ENCODE measurements at regions not wholly inside any gene's neighbourhood (a gene's known extent, or its start where the extent isn't known, plus 50 kb on each side); places are given as distances from the start of the nearest gene placed in this dataset.

DNA sequence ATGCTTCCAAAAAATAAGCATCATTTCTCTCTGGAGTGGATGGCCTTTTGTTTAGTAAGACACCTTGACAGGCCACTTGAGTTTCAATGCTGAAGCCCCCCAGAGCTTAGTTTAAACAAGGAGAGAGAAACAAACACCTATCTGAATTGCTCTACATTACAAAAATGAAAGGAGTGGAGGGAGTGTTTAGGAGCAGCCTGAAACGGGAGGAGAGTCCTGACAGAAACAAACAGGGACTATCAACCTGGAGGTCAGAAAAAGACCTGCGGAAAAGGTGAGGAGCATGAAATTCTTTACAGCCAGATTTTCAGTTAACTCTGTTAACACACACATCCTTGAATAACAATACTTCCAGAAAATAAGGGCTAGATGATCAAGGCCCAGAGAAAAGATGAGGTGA, 126.2 kb downstream of the NR4A2 start:
- no peaks in the 10 kb centered on the region for H3K36me3 Mint-ChIP-seq (ENCODE audit: insufficient read depth, unreplicated experiment)
- H3K36me3 ChIP-seq (ENCODE audit: control insufficient read depth, insufficient read depth, low read length), result no peaks in the 10 kb centered on the region
- no peaks in the 10 kb centered on the region for H3K27me3 Mint-ChIP-seq (ENCODE audit: insufficient read depth, unreplicated experiment)
- no peaks in the 10 kb centered on the region for H3K9me3 ChIP-seq
- H3K27me3 ChIP-seq (replicated peaks; ENCODE audit: control insufficient read depth, insufficient read depth, low read length), result no peaks in the 10 kb centered on the region
- BruUV-seq (replicated peaks), result no TSS peak
- H3K4me1 ChIP-seq, result no peaks in the 10 kb centered on the region
- no peaks in the 10 kb centered on the region for H3K9me3 Mint-ChIP-seq (ENCODE audit: unreplicated experiment)
- no peaks in the 10 kb centered on the region for H3K4me1 Mint-ChIP-seq (ENCODE audit: low read depth, unreplicated experiment)
- intact Hi-C loops (cut with micrococcal nuclease; ENCODE audit: unreplicated experiment), result no loop called here
- no peak overlapping the region for H3K27ac Mint-ChIP-seq (ENCODE audit: unreplicated experiment)
- no peak for TF ChIP-seq CTCF (IDR thresholded peaks at IDR 0.05; ENCODE audit: insufficient read depth in 1 of 2, low read depth in 1 of 2, low read length in 1 of 2, severe bottlenecking in 1 of 2, unreplicated experiment in 1 of 2)
- ChIA-PET POLR2A (no interaction called here), CTCF (no interaction called here)
- H3K4me3 Mint-ChIP-seq (ENCODE audit: unreplicated experiment), result no peak overlapping the region
- DNase-seq, result no peak
- no peak overlapping the region for H3K4me3 ChIP-seq (ENCODE audit: low read depth, low read length)

- CTCF ChIA-PET, result no interaction called here
Measured at GRCh38 chr2:156199588-156199987, 132.9 kb downstream of the NR4A2 start.

DNA sequence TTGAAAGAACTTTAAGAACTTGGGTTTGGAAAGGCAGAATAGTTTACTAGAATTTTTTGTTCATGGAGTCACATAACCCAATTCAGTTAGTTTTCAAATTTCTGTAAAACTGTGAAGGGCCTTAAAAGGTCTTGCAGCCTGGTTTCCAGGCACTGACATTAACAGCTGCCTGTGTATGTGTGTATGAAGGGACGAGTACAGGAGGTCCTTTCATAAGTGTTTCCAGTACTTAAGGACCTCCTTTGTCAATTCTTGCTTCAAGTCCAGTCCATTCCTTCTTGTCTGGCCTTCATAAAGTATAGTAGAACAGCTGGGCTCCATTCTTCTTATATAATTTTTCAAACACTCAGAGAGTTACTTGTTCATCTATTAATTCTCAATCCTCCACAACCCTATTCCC, 136.5 kb downstream of the NR4A2 start:
- Histone ChIP-seq H3K4me1 (no peaks in the 10 kb centered on the region), H3K4me3 (ENCODE audit: low read depth, low read length) (no peak overlapping the region), H3K9me3 (no peaks in the 10 kb centered on the region), H3K27me3 (replicated peaks; ENCODE audit: control insufficient read depth, insufficient read depth, low read length) (no peaks in the 10 kb centered on the region), H3K36me3 (ENCODE audit: control insufficient read depth, insufficient read depth, low read length) (no peaks in the 10 kb centered on the region)
- intact Hi-C loops (cut with micrococcal nuclease; ENCODE audit: unreplicated experiment), result loop anchor here (10.0 kb wide), 1 partner anchor 389 kb away; no protein-coding TSS in a partner anchor
- Mint-ChIP-seq H3K4me1 (ENCODE audit: low read depth, unreplicated experiment) (no peaks in the 10 kb centered on the region), H3K27me3 (ENCODE audit: insufficient read depth, unreplicated experiment) (no peaks in the 10 kb centered on the region), H3K9me3 (ENCODE audit: unreplicated experiment) (no peaks in the 10 kb centered on the region), H3K36me3 (ENCODE audit: insufficient read depth, unreplicated experiment) (no peaks in the 10 kb centered on the region), H3K27ac (ENCODE audit: unreplicated experiment) (no peak overlapping the region), H3K4me3 (ENCODE audit: unreplicated experiment) (no peak overlapping the region)
- no peak for TF ChIP-seq CTCF (IDR thresholded peaks at IDR 0.05; ENCODE audit: insufficient read depth in 1 of 2, low read depth in 1 of 2, low read length in 1 of 2, severe bottlenecking in 1 of 2, unreplicated experiment in 1 of 2)
- ChIA-PET CTCF (no interaction called here), POLR2A (no interaction called here)
- DNase-seq, result no peak
- no TSS peak for BruUV-seq (replicated peaks)

More at GRCh38 chr2:156199588-156199987, 132.9 kb downstream of the NR4A2 start:
- BruUV-seq (replicated peaks), result no TSS peak
- H3K27me3 ChIP-seq (replicated peaks; ENCODE audit: control insufficient read depth, insufficient read depth, low read length), result no peaks in the 10 kb centered on the region
- no peaks in the 10 kb centered on the region for H3K9me3 ChIP-seq
- no peak for DNase-seq
- H3K4me1 ChIP-seq, result no peaks in the 10 kb centered on the region
- H3K36me3 ChIP-seq (ENCODE audit: control insufficient read depth, insufficient read depth, low read length), result no peaks in the 10 kb centered on the region
- H3K4me3 ChIP-seq (ENCODE audit: low read depth, low read length), result no peak overlapping the region
- Mint-ChIP-seq H3K27ac (ENCODE audit: unreplicated experiment) (no peak overlapping the region), H3K4me3 (ENCODE audit: unreplicated experiment) (no peak overlapping the region), H3K36me3 (ENCODE audit: insufficient read depth, unreplicated experiment) (no peaks in the 10 kb centered on the region), H3K27me3 (ENCODE audit: insufficient read depth, unreplicated experiment) (no peaks in the 10 kb centered on the region), H3K4me1 (ENCODE audit: low read depth, unreplicated experiment) (no peaks in the 10 kb centered on the region), H3K9me3 (ENCODE audit: unreplicated experiment) (no peaks in the 10 kb centered on the region)
- POLR2A ChIA-PET, result no interaction called here
- no peak for TF ChIP-seq CTCF (IDR thresholded peaks at IDR 0.05; ENCODE audit: insufficient read depth in 1 of 2, low read depth in 1 of 2, low read length in 1 of 2, severe bottlenecking in 1 of 2, unreplicated experiment in 1 of 2)
- intact Hi-C loops (cut with micrococcal nuclease; ENCODE audit: unreplicated experiment), result loop anchor here (10.0 kb wide), 1 partner anchor 385 kb away; no protein-coding TSS in a partner anchor

All from Caco-2 (cell line).